NCI-H146 treated with DMSO at 0.1 percent for 48 hours (cell line): ENCODE measurements at regions not wholly inside any gene's neighbourhood (a gene's known extent, or its start where the extent isn't known, plus 50 kb on each side); places are given as distances from the start of the nearest gene placed in this dataset.

ENCODE experiments used
- DNase-seq: peaks from one replicate; lab custom pipeline; 2025; ENCODE audit not compliant: unreplicated experiment; lab: John Stamatoyannopoulos, UW

- DNase-seq: no peak
These were observed 90.8 kb downstream of the DHCR7 start for GRCh38 chr11:71357414-71357813.

DNA sequence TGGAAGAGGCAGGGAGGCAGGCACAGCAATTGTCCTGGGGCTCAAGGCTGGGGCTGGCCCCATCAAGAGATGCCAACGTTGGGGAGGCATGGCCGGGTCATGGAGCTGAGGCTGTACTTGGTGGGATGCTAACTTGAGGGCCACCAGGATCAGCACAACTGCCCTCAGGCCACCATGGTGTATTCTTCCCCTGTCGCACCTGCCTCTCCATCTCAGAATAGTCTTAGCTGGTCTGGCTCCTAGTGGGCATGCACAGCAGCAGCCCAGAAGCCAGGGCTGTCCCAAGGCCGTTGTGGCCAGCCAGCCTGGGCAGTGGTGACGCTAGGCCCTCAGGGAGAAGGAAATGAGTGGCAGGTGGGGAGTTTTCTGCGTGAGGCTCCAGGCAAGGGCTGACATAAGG, 91.3 kb downstream of the DHCR7 start:
- DNase-seq: no peak

GRCh38 chr11:71356280-71356876, 91.8 kb downstream of the DHCR7 start:
- no peak for DNase-seq

GRCh38 chr11:71355281-71355680, 92.9 kb downstream of the DHCR7 start:
- DNase-seq: no peak

DNA sequence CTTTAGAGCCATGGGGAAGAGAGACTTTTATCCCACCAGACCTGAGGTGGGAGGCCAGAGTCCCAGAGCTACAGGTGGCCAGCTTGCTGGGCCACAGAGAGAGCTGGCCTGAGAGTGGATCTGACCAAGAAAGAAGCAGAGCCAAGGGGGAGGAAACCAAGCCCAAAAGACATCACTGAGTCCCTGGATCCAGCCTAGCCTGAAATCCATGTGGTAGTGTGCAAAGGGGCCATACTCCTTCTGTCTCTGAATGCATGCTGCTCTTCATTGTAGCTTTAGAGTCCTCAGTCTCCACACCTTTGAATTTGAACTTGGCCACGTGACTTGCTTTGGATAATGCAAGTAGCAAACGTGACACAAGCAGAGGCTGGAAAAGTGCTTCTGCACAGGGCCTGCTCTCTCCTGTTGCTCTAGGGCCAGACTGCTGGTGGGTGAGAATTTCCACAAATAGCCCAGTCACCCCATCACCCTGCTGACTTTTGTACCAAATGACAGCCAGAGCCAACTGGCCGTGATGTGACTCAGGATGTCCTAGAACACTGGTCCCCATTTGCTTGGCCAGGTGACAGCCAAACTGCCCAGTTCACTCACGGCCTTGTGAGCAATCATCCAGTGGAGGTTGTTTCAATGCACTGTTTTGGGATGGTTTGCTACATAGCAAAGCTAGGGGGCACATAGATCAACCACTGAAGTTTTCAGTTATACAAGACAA, 93.6 kb downstream of the DHCR7 start:
- no peak for DNase-seq

- DNase-seq: no peak
These were observed 95.4 kb downstream of the DHCR7 start for GRCh38 chr11:71352748-71353147.

GRCh38 chr11:71352226-71352625, 96.0 kb downstream of the DHCR7 start:
- no peak for DNase-seq

- no peak for DNase-seq
These were observed 97.2 kb upstream of the SHANK2 start for GRCh38 chr11:71349627-71350026.

- DNase-seq: no peak
These were observed 91.5 kb upstream of the SHANK2 start for GRCh38 chr11:71343828-71344400.

- DNase-seq: no peak
These were observed 90.8 kb upstream of the SHANK2 start for GRCh38 chr11:71342951-71343827.

- DNase-seq: no peak
These were observed 89.7 kb upstream of the SHANK2 start for GRCh38 chr11:71342116-71342515.

- DNase-seq: no peak
These were observed 89.2 kb upstream of the SHANK2 start for GRCh38 chr11:71341596-71341995.

DNA sequence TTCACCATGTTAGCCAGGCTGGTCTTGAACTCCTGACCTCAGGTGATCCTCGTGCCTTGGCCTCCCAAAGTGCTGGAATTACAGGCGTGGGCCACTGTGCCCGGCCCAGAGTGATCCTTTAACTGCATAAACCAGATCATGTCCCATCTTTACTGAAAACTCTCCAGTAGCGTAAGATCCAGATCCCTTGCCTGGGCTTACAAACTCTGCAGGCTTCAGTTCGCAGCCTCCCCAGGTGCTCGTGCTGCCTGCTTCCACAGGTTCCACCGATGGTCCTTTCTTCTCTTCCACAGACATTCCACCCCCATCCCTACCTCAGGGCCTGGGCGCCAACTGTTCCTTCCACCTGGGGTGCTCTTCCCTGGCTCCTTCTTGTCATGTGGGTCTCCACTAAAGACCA, 88.8 kb upstream of the SHANK2 start:
- no peak for DNase-seq

GRCh38 chr11:71340086-71340606, 87.8 kb upstream of the SHANK2 start:
- DNase-seq: no peak

GRCh38 chr11:71339396-71339881, 87.1 kb upstream of the SHANK2 start:
- no peak for DNase-seq

DNA sequence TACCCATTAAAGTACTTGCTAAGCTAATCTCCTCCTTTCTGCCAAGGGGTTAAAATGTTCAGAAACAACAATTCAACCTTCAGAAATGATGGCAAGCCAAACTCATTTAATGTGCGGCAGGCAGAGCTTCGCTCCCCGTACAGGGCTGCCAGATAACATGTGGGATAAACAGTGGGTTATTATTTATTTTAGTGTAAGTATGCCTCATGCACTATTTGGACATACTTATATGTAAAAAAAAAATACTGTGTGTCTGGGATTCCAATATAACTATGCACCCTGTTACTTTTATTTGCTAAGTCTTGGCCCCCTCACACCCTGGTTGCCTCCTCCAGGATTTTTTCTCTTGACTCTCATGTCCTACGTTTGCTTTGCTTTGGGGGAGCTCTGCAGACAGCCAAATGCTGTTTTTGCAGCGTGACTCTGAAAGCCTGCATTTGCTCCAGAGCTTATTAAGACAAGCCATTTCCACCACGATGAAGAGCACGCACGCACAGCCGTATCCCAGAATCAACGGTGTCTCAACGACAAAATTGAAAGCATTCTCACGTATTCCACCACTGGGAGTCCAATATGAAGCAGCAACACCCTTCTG, 86.5 kb upstream of the SHANK2 start:
- DNase-seq: no peak

DNA sequence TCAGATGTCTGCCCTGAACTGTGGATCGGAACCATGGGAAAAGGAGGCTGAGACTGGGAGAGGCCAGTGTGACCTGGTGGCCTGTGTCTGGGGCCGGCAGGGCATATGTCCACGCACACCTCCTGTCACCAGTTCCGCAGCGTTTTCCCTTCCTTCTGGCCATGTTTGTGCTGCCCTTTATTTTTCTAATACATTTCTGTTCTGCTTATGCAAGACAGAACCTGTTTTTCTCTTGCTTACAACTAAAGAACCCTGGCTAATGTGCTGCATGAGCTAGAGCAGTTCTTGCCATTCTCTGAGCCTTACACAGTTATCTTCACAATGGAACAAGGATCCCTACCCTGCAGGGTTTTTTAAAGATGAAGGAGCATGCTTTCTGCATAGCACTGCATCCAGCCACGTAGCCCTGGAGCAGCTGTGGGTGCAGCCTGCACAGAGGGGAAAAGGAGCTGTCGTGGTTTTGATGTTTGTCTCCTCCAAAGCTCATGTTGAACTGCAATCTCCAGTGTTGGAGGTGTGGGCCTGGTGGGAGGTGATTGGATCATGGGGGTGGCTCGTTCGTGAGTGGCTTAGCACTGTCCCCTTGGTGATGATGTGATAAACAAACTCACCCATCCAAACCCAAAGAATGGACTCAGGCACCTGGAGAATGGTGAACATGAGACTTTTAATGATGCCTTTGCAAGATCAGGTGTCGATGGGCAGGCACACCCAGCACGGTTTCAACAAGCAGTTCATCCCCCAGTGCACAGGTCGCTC, 84.8 kb upstream of the SHANK2 start:
- no peak for DNase-seq

- no peak for DNase-seq
These were observed 84.0 kb upstream of the SHANK2 start for GRCh38 chr11:71336176-71336995.

GRCh38 chr11:71335371-71335770, 83.0 kb upstream of the SHANK2 start:
- no peak for DNase-seq
